Activated naive CD4-positive, alpha-beta T cell treated with anti-CD3 and anti-CD28 coated beads, Interleukin-2, amount 50 U/mL, for 72 hours (primary cell): ENCODE measurements at regions not wholly inside any gene's neighbourhood (a gene's known extent, or its start where the extent isn't known, plus 50 kb on each side); places are given as distances from the start of the nearest gene placed in this dataset.
A peak's percentile ranks its signal among the peaks of the same experiment; 100 is the strongest.

Experiments
- ATAC-seq, 2 donors: fragments of 150-1000 bp; cut with Tn5 transposase; 2 replicates each; pipeline ENCODE4 v1.10.0; 2021; ENCODE audit warnings: mild to moderate bottlenecking in 2 of 2, moderate library complexity in 2 of 2
- DNase-seq, 2 donors: peaks; one replicate each; pipeline ENCODE4 v3.0.0; 2021 to 2022; ENCODE audit warnings: low spot score in 2 of 2
- H3K27ac Mint-ChIP-seq, 2 donors: one replicate each; pipeline ENCODE4 v1.8.0; 2022; ENCODE audit warnings: mild to moderate bottlenecking in 2 of 2, mixed read lengths in 2 of 2
- H3K36me3 Mint-ChIP-seq, 2 donors: one replicate each; pipeline ENCODE4 v1.8.0; 2022; ENCODE audit warnings: mixed read lengths in 2 of 2
- H3K9me3 Mint-ChIP-seq, 2 donors: one replicate each; pipeline ENCODE4 v1.8.0; 2022; ENCODE audit warnings: mixed read lengths in 2 of 2

DNA sequence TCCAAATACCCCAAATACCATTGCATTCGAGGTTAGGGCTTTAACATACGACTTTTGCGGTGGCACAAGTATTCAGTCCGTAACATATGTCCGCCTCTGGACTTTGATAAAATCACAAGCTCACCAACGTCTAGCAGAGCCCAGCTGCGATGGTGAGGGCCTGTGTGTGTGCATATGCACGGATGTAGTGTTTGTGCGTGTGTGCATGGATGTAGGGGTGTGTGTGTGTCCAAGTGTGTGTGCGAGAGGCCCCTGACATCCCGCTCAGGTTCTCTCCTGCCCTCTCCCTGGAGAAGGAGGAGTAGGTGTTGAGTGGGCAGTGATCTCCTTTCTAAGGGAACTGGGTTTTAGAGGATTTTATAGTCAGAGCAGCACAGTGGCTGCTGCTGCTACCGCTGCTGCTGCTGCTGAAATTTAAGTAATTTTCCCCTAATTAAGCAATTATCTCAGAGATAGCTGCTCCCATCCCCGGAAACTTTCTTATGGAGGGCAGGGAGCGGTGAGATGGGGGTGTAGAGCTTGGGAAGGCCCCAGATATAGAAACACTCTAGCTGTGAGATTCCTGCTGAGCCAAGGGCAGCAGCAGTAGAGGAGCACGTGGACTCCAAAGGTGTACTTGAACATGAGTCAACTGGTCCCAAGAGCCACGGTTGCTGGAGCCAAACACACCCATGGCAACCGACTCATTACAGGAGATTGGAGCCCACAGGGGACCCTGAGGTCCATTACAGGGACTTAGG is 121.7 kb upstream of the SDK2 start:
- Mint-ChIP-seq H3K9me3 (no peaks in the 10 kb centered on the region), H3K27ac (no peak overlapping the region)
- no peak for DNase-seq

DNA sequence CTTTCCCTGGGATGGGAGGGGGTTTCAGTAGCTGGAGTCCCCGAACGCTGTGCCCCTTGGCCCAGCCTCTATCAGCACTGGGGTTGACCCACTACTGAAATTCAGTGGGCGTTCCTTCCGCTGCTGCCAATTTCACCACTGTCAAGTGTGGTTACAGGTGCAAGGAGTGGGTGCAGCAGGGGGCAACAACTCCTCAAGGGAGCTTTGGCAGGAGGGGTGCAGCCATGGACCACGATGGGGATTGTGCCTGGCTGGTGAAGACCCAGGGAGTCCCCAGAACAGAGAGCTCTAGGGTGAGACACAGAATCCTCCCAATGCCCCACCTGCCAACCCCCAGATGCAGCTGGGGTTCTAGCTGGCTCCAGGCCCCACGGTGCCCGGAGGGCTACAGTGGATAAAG is 123.5 kb upstream of the SDK2 start:
- Mint-ChIP-seq H3K36me3 (no peaks in the 10 kb centered on the region), H3K27ac (no peak overlapping the region), H3K9me3 (no peaks in the 10 kb centered on the region)
- no peak for ATAC-seq
- DNase-seq = no peak

More for the DNA sequence above, 121.7 kb upstream of the SDK2 start:
- ATAC-seq = peak in 1 of 2 donors; percentile 18
- no peaks in the 10 kb centered on the region for H3K36me3 Mint-ChIP-seq

DNA sequence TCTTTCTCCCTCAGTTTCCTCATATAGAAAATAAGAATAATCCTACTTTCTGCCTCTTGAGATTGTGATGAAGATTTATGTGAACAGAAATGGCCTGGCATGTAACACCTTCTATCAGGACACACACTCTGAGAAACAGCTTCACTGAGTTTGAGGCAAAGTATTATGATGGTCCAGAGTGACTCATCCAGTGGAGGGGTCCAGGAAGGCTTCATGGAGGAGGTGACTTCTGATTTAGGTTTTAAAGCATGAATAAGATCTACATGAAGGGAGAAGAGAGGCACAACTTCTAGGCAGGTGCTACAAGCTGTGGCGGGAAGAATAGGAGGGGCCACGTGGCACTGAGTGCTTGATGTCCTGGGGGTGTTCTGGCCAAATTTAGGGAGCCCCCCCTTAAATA is 124.4 kb upstream of the SDK2 start:
- Mint-ChIP-seq H3K9me3 (no peaks in the 10 kb centered on the region), H3K27ac (no peak overlapping the region), H3K36me3 (no peaks in the 10 kb centered on the region)
- ATAC-seq (no peak), DNase-seq (no peak)

DNA sequence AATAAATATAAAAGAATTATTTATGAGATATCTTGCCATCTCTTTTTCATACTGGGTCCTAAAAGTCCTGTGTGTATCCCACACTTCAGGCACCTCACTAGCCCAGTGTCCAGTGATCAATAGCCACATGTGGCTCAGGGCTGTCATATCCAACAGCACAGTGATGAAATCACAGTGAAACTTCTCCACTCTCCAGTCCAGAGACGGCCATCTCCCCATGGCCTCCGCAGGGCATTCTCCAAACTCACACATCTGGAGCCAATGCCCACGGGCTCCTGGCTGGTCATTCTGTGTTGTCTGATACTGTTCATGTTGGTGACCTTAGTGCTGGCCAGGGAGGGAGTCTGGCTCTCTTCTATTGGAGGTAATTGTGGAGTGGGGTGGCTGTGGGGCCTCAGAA is 125.2 kb upstream of the SDK2 start:
- ATAC-seq (no peak), DNase-seq (no peak)
- Mint-ChIP-seq H3K9me3 (no peaks in the 10 kb centered on the region), H3K36me3 (no peaks in the 10 kb centered on the region), H3K27ac (peak overlapping the region in 1 of 2 donors; percentile 55)

DNA sequence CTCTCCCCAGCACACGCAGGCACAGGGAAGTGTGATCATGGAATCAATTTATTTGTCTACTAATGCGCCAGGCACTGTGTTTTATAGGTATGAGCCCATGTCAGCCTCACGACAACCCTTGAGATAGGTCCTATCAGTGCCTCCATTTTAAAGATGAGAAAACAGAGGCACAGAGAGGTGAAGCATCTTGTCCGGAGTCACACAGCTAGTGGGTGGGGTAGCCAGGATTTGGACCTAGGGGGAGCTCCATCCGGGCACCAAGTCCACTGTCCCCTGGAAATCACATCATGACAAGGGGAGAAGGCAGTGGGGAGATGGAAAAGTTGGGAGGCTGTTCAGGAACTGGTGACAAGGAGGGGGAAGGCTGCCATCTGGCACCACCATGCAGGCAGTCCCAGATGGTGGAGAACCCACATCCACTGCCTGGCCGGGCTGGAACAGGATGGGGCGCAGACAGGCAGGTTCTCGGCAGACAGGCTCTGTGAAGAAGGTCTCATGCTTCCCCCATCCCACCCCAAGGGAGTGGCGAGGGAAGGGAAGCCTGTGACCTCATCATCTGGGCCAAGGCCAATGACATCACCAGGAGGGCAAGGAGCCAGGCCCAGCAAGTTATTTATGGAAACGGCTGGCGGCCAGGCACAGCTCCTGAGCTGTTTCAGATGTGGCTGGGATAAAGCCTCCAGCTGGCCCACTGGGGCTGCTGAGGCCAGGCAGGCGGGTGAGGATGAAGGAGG is 126.0 kb upstream of the SDK2 start:
- no peak for ATAC-seq
- peak overlapping the region in 1 of 2 donors; percentile 55 for H3K27ac Mint-ChIP-seq
- no peak for DNase-seq
- no peaks in the 10 kb centered on the region for H3K36me3 Mint-ChIP-seq
- no peaks in the 10 kb centered on the region for H3K9me3 Mint-ChIP-seq

DNA sequence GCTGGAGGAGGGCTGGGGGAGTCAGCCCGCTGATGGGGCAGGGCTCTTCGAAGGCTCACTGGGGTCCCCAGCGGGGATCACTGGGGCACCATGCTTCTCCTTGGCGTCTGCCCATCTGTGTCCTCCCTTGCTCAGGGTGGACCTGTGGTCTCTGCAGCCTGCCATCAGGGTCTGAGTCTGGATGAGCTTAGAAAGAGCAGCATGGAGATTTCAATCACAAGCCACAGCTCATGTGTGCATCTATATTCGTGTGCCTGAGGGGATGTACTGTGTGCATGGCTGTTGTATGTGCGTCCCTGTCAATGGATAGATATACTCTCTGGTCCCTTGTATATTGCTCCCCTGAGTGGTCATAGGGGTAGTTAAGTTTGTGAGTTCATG is 126.6 kb upstream of the SDK2 start:
- ATAC-seq (no peak), DNase-seq (no peak)
- H3K9me3 Mint-ChIP-seq = no peaks in the 10 kb centered on the region
- no peaks in the 10 kb centered on the region for H3K36me3 Mint-ChIP-seq
- no peak overlapping the region for H3K27ac Mint-ChIP-seq

DNA sequence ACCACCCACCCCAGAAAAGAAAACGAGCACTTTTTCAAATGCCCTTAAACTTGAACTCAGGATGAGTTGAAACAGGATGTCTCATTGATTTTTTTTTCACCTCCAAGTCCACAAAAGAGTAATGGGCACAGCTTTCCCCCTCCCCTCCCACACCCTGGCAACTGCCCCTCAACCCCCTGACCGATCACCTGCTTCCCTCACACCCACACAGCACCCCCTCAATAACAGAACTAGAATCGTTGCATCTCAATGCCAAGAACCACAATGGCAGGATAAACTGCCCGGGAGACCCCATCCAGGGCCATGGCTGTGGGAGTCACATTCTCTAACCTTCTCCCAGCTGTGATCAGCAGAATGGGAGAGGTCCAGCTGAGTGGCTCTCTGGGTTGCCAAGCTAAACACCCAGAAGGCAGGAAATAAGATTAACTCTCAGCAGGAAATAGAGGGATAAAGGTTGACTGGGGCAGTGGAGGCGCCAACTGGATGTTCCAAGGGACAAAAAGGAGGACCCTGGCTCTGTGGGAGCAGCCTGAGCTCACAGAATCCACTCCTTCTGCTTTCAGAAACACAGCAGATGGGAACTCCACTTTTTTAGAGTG is 128.0 kb upstream of the SDK2 start:
- ATAC-seq = no peak
- no peak for DNase-seq
- Mint-ChIP-seq H3K9me3 (no peaks in the 10 kb centered on the region), H3K27ac (no peak overlapping the region), H3K36me3 (no peaks in the 10 kb centered on the region)

DNA sequence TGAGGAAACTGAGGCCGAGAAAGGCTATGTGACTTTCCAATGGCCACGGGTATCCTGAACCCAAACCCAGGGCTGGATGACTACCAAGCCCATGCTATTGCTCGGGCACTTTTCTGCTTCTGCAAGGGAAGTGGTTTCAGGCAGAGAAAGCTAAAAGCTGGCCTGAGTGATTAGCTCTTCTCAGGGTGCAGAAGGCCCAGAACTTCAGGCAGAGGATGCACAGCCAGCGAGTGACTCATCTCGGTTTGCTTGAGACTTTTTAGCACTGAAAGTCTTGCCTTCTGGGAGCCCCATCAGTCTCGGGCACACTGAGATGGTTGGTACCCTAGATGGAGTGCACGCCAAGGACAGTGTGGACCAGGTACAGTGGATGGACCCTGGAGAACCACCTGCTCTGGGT is 129.5 kb upstream of the SDK2 start:
- Mint-ChIP-seq H3K9me3 (no peaks in the 10 kb centered on the region), H3K27ac (no peak overlapping the region), H3K36me3 (no peaks in the 10 kb centered on the region)
- ATAC-seq (peak in 1 of 2 donors; percentile 37), DNase-seq (no peak)

DNA sequence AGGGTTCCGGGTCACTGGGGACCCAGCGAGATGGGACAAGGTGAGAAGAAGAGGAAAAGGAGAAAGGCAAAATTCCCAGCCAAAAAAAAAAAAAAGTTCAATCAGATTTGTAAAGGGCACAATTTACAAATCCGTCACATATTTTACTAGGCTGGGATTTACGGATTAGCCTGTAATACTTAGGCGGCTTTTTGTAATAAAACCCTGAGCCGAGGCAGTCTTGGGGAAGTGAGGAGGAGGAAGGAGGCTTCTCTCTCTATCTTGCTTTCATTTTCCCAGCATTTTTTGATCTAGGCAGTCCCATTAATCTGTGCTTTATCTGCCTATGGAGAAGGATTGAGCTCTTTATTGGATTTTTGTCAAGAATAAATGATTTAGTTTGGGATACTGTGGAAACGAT is 130.6 kb upstream of the SDK2 start:
- Mint-ChIP-seq H3K9me3 (no peaks in the 10 kb centered on the region), H3K36me3 (no peaks in the 10 kb centered on the region)
- ATAC-seq = no peak

DNA sequence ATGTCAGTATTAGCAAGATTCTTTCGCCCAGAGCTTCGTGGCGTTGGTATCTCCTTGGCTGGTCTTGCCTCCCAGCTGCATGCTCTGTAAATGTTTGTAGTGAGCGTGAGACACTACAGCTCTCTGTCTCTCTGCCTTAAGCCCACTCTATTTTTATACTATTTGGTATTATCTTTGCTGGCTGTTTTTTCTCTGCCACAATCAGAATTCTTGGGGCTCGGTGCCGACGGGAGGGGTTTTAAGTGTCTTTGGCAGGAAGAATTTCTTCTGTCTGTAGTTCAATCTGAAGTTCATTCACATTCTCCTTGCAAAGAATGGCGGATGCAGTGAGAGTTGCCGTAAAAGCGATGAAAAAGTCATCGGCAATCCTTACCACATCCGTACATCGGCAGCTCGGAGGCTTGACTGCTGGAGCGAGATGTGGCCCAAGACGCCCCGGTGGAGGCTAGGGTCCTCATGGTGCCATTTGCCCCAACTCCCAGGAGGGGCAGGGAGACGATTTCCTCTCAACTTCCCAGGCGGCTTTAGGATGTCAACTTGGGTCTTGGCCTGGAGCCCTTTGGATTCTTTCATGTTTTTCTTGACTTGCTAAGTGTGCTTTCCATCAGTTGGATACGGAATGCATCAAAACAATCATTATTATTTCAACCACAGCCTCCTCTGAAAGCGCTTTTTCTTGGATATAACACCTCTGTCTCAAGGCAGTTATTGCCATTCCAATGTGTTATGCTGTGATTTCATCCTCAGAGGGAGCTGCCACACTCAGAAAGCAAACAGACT is 132.3 kb upstream of the SDK2 start:
- H3K9me3 Mint-ChIP-seq = no peaks in the 10 kb centered on the region
- ATAC-seq = no peak
- no peaks in the 10 kb centered on the region for H3K36me3 Mint-ChIP-seq
- no peak for DNase-seq
- H3K27ac Mint-ChIP-seq = no peak overlapping the region

More for the DNA sequence above, 130.6 kb upstream of the SDK2 start:
- no peak for DNase-seq
- H3K27ac Mint-ChIP-seq = no peak overlapping the region

DNA sequence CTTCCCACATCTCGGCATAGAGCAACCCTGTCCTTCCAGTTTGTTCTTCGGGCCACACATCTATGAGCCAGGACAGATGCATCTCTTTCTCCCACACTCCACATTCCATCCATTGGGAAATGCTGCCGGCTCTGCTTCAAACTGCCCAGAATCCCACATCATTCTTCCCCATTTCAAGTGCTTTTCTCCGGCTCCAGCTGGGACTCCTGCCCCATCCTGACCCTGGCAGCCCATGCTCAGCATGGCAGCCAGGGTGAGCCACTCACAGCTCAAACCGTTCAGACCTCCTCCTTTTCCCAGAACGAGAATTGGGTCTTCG is 132.8 kb upstream of the SDK2 start:
- no peak overlapping the region for H3K27ac Mint-ChIP-seq
- no peaks in the 10 kb centered on the region for H3K9me3 Mint-ChIP-seq
- no peaks in the 10 kb centered on the region for H3K36me3 Mint-ChIP-seq
- no peak for DNase-seq
- ATAC-seq = no peak

DNA sequence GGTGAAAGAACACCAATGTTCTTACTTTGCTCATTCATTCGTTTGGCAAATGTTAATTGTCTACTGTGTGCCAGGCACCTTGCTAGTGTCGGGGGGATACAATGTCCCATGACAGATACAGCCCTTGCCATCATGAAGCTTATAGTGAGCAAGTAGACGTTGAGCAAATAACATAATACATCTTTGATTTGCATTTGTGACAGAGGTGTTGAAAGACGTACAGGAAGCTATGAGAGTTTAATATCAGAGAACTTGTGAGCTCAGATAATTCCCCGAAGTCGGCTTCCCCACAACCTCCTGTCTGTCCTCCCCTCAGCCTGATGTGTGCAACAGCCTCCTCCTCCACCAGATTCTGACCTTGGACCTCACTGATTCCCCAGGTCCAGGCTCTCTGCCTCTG is 138.0 kb upstream of the SDK2 start:
- Mint-ChIP-seq H3K27ac (no peak overlapping the region), H3K36me3 (no peaks in the 10 kb centered on the region), H3K9me3 (no peaks in the 10 kb centered on the region)
- DNase-seq (no peak), ATAC-seq (no peak)

DNA sequence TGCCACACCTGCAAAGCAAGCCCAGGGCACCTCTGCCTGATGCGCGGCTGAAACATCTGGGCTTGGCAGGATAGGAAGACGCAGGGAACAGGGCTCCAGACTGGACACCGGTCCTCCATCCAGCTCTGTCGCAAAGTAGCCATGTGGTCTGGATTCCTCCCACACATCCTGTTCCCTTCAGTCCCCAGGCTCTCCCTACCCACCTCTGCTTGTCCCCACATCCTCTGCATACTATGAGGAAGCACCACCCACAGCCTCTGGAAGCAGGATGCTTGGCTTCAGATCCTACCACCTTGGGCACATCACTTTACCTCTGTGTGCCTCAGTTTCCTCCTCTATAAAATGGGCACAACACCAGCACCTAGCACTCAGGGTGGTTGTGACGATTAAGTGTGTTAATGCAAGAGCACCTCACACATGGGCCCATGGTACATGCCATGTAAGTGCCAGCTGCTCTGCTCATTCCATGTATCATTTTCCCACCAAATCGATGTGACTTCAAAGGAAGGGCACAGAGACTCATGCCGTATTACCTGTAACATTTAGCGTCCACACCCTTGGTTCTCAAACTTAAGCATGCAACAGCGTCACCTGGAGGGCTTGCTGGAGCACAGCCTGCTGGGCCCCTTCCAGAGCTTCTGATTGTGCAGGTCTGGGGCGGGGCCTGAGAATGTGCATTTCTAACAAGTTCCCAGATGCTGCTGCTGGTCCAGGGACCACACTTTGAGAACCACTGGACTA is 138.6 kb upstream of the SDK2 start:
- H3K36me3 Mint-ChIP-seq = no peaks in the 10 kb centered on the region
- no peak overlapping the region for H3K27ac Mint-ChIP-seq
- ATAC-seq = no peak
- DNase-seq = no peak
- H3K9me3 Mint-ChIP-seq = no peaks in the 10 kb centered on the region

DNA sequence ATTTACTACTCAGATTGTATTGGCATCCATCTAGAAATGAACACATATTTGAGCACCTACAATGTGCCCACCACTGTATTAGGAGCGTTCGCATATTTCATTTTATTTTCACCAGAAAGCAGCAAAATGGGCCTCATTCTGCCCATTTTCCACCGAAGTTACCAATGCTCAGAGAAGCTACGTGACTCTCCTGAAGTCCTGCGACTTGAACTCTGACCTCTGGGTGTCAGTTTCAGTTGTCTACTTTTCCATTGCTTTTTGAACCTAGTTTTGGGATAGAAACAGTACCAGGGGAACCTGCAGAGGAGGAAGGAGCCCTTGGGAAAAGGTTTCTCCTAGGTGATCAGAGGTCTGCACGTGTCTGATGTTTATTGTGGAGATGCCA is 139.1 kb upstream of the SDK2 start:
- no peaks in the 10 kb centered on the region for H3K36me3 Mint-ChIP-seq
- ATAC-seq (no peak), DNase-seq (no peak)
- no peaks in the 10 kb centered on the region for H3K9me3 Mint-ChIP-seq
- no peak overlapping the region for H3K27ac Mint-ChIP-seq

DNA sequence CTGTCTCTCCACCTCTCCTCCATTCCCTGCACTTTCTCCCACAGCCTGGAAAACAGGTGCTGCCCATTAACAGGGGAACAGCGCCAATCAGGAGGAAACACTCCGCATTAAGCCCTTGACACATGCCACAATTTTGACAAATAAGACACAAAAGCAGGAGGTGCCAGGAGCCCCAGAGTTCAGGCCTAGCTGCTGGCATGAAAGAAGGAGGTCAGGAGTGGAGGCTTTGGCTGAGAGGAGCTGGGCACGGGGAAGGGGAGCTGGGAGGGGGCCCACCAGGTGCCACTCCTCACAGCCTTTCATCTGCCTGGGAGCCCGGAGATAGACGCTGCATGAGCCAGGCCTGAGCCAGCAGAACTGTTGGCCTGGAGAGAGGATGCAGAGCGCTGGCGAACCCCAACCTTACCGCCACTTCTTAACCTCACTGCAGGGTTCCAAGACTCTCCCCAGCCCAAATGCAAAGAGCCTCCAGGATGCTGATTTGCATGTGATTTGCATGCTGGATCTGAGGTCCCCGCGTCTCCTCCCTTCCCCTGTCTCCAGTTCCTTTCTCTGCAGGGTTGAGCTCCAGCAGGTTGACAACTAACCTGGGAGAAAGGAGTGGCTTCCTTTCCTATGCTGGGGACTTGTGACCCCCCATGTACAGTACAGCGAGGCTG is 139.8 kb upstream of the SDK2 start:
- no peaks in the 10 kb centered on the region for H3K9me3 Mint-ChIP-seq
- DNase-seq (no peak), ATAC-seq (no peak)
- no peaks in the 10 kb centered on the region for H3K36me3 Mint-ChIP-seq
- H3K27ac Mint-ChIP-seq = peak overlapping the region in 1 of 2 donors; percentile 22

DNA sequence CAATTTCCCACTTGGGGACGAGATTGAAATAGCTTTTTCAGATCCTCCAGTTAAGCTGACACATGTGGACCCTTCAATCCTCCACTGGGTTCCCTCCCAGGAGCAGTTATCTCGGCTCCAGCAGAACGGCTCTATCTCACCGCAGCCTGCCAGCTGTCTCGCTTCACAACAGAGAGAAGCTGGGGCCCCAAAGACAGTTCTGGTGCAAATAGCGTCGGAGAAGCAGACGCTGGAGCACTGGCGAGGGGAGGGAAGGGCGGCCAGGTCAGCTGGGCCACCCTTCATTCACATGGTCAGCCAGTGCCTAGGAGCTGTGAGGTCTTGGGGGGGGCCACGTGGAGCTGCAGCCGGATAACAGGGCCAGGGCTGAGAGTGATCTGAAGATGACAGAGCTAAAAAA is 141.3 kb upstream of the SDK2 start:
- Mint-ChIP-seq H3K9me3 (no peaks in the 10 kb centered on the region), H3K27ac (no peak overlapping the region), H3K36me3 (no peaks in the 10 kb centered on the region)
- DNase-seq = no peak
- ATAC-seq = no peak
